SIG-M5 (cell line): ENCODE measurements at regions not wholly inside any gene's neighbourhood (a gene's known extent, or its start where the extent isn't known, plus 50 kb on each side); places are given as distances from the start of the nearest gene placed in this dataset.

Experiments
- DNase-seq: peaks from one replicate; lab custom pipeline; 2025; lab: John Stamatoyannopoulos, UW

- DNase-seq = no peak
These were observed 571.2 kb upstream of the ZEB2 start for GRCh38 chr2:145090841-145091761.

- no peak for DNase-seq
These were observed 568.8 kb upstream of the ZEB2 start for GRCh38 chr2:145088756-145089155.

DNA sequence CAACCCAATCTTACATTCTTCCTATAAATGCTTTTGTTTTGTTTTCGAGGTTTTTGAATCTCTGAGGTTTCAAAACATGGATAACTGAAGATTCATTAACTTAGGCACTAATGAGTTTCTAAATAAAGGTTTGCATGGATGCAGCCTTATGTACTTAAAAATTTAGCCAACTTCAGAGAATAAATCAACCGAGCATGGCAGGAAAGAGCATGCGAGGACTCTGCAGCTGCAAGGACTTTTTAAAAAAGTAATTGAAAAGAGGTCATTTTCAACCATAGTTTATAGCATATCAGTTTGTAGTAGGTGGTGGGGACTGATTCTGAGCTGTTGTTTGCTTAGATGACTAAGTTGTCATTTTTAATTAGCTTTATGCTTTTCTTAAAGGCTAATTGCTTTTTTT lies 567.0 kb upstream of the ZEB2 start:
- no peak for DNase-seq

GRCh38 chr2:145085612-145086011 lies 565.7 kb upstream of the ZEB2 start:
- DNase-seq = no peak

DNA sequence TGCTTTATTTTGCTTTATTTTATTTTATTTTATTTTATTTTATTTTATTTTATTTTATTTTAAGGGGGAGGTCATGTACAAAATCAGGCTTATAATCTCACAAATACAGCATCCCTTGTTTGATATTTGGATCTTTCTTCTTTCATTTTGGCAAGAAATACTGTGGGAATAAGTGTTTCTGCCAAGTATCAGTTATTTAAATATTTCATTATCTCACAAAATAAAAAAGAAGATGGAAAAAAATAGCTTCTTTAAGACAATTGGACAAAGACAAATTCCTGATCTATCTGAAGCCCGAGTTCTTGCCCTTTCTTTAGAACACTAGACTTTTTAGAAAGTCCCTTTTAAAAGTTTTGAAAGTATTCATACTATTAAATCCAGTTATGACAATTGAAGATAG lies 560.5 kb upstream of the ZEB2 start:
- DNase-seq = no peak

DNA sequence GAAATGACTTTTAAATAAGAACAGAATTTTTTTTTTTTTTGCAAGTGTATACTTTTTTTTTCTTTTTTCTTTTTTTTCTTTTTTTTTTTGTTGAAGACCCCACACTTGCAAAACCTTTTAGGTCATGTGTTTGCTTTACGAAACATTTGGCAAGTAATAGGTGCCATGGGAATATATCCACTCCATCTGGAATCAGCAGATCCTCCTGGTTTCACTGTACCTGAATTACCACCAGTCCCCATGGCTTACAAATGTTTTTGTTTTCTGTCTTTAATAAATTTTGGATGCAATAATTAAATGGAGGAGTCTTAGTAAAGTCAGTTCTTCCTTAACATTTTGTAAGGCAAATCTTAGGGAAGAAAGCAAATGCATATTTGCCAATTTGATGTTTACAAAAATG lies 559.7 kb upstream of the ZEB2 start:
- no peak for DNase-seq

DNA sequence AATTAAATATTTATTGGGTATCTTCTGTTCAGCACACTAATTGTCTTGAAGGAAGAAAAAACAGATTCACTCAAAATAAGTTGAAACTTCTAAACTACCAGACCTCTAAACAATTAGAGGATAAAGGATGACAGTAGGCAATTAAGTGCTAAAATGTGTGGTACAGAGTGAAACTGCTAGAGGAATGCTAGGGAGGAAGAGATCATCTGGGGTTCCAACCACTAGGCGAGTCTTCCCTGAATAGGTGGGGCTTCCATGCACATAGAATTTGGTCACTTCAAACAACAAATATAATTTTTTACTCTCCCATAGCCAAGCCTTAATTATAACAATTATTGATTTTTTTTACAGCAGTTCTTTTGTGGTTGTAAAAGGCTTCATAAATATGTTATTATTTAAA lies 559.0 kb upstream of the ZEB2 start:
- DNase-seq = no peak

GRCh38 chr2:145076085-145076484 lies 556.2 kb upstream of the ZEB2 start:
- no peak for DNase-seq

GRCh38 chr2:145075454-145076062 lies 555.6 kb upstream of the ZEB2 start:
- DNase-seq = no peak

DNA sequence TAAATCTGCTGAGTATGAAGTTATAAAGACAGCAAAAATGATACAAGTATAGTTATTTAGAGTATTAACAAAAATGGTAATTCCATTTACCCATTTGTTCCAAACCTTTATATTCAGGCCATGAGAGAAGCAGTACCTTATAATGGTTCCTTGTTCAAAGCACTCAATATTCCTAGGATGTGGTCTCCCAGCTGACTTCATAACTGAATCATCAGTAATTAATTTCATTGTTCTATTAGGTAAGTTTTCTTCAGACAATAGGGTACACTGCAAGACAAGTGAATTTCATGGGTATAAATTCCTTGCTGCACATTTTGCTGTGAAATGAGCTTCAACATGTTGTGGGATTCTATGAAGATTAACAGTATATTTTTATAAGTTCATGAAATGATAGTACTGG lies 550.8 kb upstream of the ZEB2 start:
- no peak for DNase-seq

DNA sequence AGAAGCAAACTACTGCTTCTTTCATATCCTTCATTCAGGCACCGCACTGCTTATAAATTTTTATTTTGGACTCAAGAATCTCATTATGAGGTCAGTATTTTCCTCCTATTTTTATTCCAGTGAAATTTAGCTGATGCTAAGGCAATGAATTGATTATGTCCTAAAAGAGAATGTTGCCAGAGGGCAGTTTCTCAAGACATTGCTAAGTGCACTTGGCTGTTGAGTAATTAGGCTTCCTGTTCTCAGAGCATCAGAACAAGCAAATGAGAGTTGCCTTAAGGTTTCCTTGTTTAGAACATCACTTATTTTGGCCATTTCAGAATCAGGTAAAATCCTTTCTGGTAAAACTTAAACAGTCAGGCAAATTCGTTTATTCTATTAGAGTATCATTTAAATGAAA lies 548.6 kb upstream of the ZEB2 start:
- no peak for DNase-seq

- no peak for DNase-seq
These were observed 547.7 kb upstream of the ZEB2 start for GRCh38 chr2:145067549-145068030.

- no peak for DNase-seq
These were observed 547.1 kb upstream of the ZEB2 start for GRCh38 chr2:145066856-145067548.

- DNase-seq = no peak
These were observed 546.3 kb upstream of the ZEB2 start for GRCh38 chr2:145066151-145066661.

DNA sequence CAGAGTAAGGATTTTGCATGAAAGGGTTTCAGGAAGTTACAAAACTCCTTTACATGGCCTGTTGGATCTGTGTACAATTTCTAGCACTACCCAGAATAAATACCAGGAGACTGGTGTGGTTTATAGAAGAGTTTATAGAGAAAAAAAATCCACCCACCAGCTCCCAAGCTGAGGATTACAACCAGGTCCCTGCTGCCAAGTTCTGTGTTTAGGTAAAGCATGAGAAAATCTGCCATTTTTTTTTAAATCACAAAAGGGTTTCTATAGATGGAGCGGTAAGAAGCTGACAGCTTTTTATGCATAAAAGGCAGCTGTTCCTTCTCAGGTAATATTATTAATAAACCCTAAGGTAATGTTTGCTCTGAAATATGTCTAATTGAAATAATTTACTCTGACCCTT lies 545.4 kb upstream of the ZEB2 start:
- no peak for DNase-seq

DNA sequence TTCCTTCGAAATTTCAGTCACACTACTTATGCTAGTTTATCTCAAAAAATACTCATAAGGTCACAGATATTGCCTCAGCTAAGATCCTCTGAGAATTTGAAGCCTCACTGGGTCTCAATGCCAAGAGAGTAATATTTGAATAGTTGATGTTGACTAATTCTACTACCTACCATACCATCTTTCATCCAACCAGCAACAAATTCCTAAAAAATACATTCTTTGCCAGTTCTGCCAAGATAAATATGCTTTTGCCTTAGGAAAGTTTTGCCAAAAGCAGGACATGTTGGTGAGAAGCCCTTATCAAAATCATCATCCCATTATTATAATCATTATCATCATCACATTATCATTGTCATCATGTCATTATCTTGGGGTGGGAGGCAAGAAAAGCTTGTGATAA lies 544.6 kb upstream of the ZEB2 start:
- DNase-seq = no peak

DNA sequence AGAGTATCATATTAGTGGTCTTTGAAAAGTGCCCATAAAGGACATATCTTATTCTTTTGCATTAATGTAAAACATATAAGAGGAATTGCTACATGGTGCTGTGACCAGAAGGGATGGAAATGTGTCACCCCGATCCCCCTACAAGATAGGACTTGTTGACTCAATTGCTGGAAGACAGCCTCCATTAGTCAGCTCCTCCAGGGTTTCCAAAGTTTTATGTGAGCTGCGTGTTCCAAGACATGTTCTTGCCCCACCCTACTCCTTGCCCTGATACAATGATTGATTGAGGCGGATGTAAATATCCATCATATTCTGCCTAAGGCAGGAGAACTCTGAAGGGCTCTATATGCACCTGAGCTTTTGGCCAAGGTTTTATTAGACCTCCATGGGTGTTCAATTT lies 541.0 kb upstream of the ZEB2 start:
- DNase-seq = no peak

- DNase-seq = no peak
These were observed 540.0 kb upstream of the ZEB2 start for GRCh38 chr2:145059914-145060313.

DNA sequence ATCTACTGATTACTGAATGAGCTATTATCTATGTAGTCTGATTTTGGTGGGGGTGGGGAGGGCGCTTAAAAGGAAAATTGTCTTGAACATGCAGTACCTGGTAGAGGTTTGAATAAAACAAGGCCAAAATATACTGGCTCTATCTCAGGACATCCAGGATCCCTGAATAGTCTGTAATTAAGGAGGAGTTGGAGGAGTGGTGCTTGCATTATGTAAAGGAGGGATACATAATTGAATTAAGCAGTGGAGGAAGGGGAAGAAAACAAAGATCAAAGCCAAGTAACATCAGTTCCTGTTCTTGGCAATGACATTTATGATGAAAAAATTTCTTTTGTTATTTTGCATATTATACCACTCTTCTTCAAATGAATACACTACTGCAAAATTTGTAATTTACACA lies 539.4 kb upstream of the ZEB2 start:
- DNase-seq = no peak

- DNase-seq = no peak
These were observed 538.5 kb upstream of the ZEB2 start for GRCh38 chr2:145058457-145058856.

DNA sequence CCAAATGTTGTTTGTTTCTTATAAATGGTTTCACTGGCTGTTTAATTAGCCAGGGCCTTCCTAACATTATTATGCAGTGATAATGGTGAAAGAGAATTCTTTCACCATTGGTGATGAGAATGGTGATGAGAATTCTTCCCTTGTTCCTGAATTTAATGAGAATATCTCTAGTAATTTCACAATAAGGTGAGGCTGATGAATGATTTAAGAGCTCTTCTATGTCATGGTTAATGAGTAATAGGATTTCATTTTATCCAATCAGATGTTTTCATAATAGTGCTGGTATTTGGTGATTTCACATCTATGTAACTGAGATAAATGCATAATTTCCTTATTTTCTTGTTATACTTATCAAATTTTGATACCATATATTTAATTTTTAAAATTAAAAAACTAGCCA lies 535.7 kb upstream of the ZEB2 start:
- no peak for DNase-seq

DNA sequence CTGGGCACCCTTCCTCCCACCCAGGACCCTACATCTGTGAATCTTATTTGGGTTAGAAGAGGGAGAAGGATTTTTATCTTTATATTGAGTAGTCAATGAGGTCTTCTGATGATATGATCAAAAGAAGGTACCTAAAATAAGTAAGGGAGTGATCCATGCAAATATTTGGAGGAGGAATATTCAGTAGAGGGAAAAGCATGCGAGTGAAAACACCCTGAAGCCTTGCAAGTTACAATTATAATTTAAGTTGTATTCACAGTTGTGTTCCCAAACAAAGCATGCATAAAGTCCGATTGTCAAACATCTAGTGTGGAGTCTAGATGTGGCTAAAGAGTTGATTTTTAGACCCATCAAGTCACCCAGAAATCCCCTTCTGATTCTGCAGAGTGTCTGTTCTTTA lies 530.2 kb upstream of the ZEB2 start:
- DNase-seq = no peak

DNA sequence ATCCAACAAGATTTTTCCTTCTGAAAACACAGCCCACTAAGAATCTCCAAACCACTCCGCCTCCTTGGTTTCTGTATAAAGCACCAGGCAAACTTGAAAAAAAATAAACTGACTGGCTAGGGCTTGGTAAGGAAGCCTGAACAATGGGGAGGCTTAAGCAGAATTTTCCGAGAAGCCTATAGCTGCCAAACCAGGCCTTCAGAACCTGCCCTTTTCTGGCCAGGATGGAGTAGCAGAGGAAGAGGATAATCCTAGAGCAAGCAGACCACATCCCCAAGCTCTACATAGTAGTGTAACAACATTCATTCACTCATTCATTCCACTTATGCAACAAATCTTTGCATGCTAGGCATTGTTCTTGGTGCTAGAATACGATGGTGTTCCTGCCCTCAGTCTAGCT lies 529.6 kb upstream of the ZEB2 start:
- DNase-seq = no peak
